Epithelial cell of esophagus (primary cell): ENCODE measurements at regions not wholly inside any gene's neighbourhood (a gene's known extent, or its start where the extent isn't known, plus 50 kb on each side); places are given as distances from the start of the nearest gene placed in this dataset.

Experiments used
- DNase-seq: peaks from one replicate; pipeline ENCODE4 v3.0.0; 2010; ENCODE audit warnings: low read depth
- H3K4me3 ChIP-seq: 2 replicates; pipeline ENCODE4 v1.5.1; 2011; ENCODE audit warnings: mild to moderate bottlenecking, low read length, control low read depth
- CTCF ChIP-seq: IDR thresholded peaks from 2 replicates; pipeline ENCODE4 v1.5.1; 2011; ENCODE audit warnings: low read depth, mild to moderate bottlenecking, low read length, control low read depth, inconsistent platforms; ENCODE audit not compliant: insufficient read depth; ENCODE audit errors: missing control alignments

- no peak overlapping the region for H3K4me3 ChIP-seq
- no peak for TF ChIP-seq CTCF
- peak; percentile 37 for DNase-seq
Observed at GRCh38 chr9:73613092-73613701, 461.5 kb downstream of the ANXA1 start.

- no peak for DNase-seq
- TF ChIP-seq CTCF, result no peak
- H3K4me3 ChIP-seq, result no peak overlapping the region
Observed at GRCh38 chr9:73615557-73615956, 463.9 kb downstream of the ANXA1 start.

GRCh38 chr9:73617586-73617985, 465.9 kb downstream of the ANXA1 start:
- no peak overlapping the region for H3K4me3 ChIP-seq
- DNase-seq, result no peak
- no peak for TF ChIP-seq CTCF

- DNase-seq, result no peak
- H3K4me3 ChIP-seq, result no peak overlapping the region
- no peak for TF ChIP-seq CTCF
Observed at GRCh38 chr9:73640971-73641370, 489.3 kb downstream of the ANXA1 start.

GRCh38 chr9:73643379-73644013, 491.8 kb downstream of the ANXA1 start:
- no peak for TF ChIP-seq CTCF

GRCh38 chr9:73647560-73647959, 495.9 kb downstream of the ANXA1 start:
- no peak overlapping the region for H3K4me3 ChIP-seq
- no peak for DNase-seq
- no peak for TF ChIP-seq CTCF

More at GRCh38 chr9:73643379-73644013, 491.8 kb downstream of the ANXA1 start:
- peak; percentile 85 for DNase-seq
- no peak overlapping the region for H3K4me3 ChIP-seq

- no peak for DNase-seq
- no peak overlapping the region for H3K4me3 ChIP-seq
- TF ChIP-seq CTCF, result no peak
Observed at GRCh38 chr9:73649552-73649951, 497.9 kb downstream of the ANXA1 start.
